ES-I3 (cell line): ENCODE measurements at regions not wholly inside any gene's neighbourhood (a gene's known extent, or its start where the extent isn't known, plus 50 kb on each side); places are given as distances from the start of the nearest gene placed in this dataset.
"Not testable (repeated sequence)": the region's sequence is repeated elsewhere in the genome, so short reads cannot be mapped to it uniquely, and the experiment has no call there.

Experiments used
- H3K36me3 ChIP-seq: 2 replicates; pipeline ENCODE4 v1.6.1; 2013; ENCODE audit warnings: mild to moderate bottlenecking, low read length, control low read depth, moderate library complexity; ENCODE audit not compliant: insufficient read depth
- H3K4me1 ChIP-seq: 2 replicates; pipeline ENCODE4 v1.6.1; 2013; ENCODE audit warnings: mild to moderate bottlenecking, control low read depth, low read length; ENCODE audit not compliant: insufficient read depth
- H3K9ac ChIP-seq: 2 replicates; pipeline ENCODE4 v1.6.1; 2013; ENCODE audit warnings: low read depth, mild to moderate bottlenecking, low read length, moderate library complexity
- H3K9me3 ChIP-seq: 2 replicates; pipeline ENCODE4 v1.6.1; 2013; ENCODE audit warnings: mild to moderate bottlenecking, low read length, moderate library complexity; ENCODE audit not compliant: control insufficient read depth, insufficient read depth

GRCh38 chrX:140447150-140447549, 57.7 kb downstream of the SOX3 start:
- no peaks in the 10 kb centered on the region for H3K9me3 ChIP-seq
- no peaks in the 10 kb centered on the region for H3K36me3 ChIP-seq
- no peak overlapping the region for H3K9ac ChIP-seq

GRCh38 chrX:140440876-140441275, 64.0 kb downstream of the SOX3 start:
- Histone ChIP-seq H3K4me1 (peaks cover 25% of the 10 kb centered on the region), H3K9me3 (no peaks in the 10 kb centered on the region), H3K36me3 (no peaks in the 10 kb centered on the region), H3K9ac (peak overlapping the region; percentile 22)

More at GRCh38 chrX:140447150-140447549, 57.7 kb downstream of the SOX3 start:
- peaks cover 1% of the 10 kb centered on the region; the same call in 1 of the 2 replicates for H3K4me1 ChIP-seq

- Histone ChIP-seq H3K4me1 (peaks cover 30% of the 10 kb centered on the region), H3K36me3 (no peaks in the 10 kb centered on the region), H3K9me3 (no peaks in the 10 kb centered on the region), H3K9ac (peak overlapping the region; percentile 40)
These were observed 65.4 kb downstream of the SOX3 start for GRCh38 chrX:140439476-140439875.

- Histone ChIP-seq H3K36me3 (no peaks in the 10 kb centered on the region), H3K4me1 (peaks cover 12% of the 10 kb centered on the region), H3K9ac (no peak overlapping the region), H3K9me3 (peaks cover 3% of the 10 kb centered on the region; the same call in 1 of the 2 replicates)
These were observed 70.5 kb downstream of the SOX3 start for GRCh38 chrX:140434347-140434746.

GRCh38 chrX:140433582-140433981, 71.3 kb downstream of the SOX3 start:
- Histone ChIP-seq H3K36me3 (no peaks in the 10 kb centered on the region), H3K4me1 (peaks cover 9% of the 10 kb centered on the region), H3K9me3 (peaks cover 3% of the 10 kb centered on the region; the same call in 1 of the 2 replicates), H3K9ac (no peak overlapping the region)

- Histone ChIP-seq H3K36me3 (no peaks in the 10 kb centered on the region), H3K4me1 (peaks cover 9% of the 10 kb centered on the region), H3K9ac (no peak overlapping the region), H3K9me3 (peaks cover 3% of the 10 kb centered on the region; the same call in 1 of the 2 replicates)
These were observed 72.3 kb downstream of the SOX3 start for GRCh38 chrX:140432346-140433175.

GRCh38 chrX:140431521-140431920, 73.3 kb downstream of the SOX3 start:
- H3K9me3 ChIP-seq, result peaks cover 3% of the 10 kb centered on the region; the same call in 1 of the 2 replicates
- H3K4me1 ChIP-seq, result peaks cover 9% of the 10 kb centered on the region
- no peaks in the 10 kb centered on the region for H3K36me3 ChIP-seq
- no peak overlapping the region for H3K9ac ChIP-seq

GRCh38 chrX:140425712-140426395, 79.0 kb downstream of the SOX3 start:
- Histone ChIP-seq H3K9ac (no peak overlapping the region), H3K36me3 (no peaks in the 10 kb centered on the region), H3K9me3 (no peaks in the 10 kb centered on the region), H3K4me1 (no peaks in the 10 kb centered on the region)

- no peaks in the 10 kb centered on the region for H3K9me3 ChIP-seq
- no peaks in the 10 kb centered on the region for H3K4me1 ChIP-seq
- no peak overlapping the region for H3K9ac ChIP-seq
- no peaks in the 10 kb centered on the region for H3K36me3 ChIP-seq
These were observed 82.4 kb downstream of the SOX3 start for GRCh38 chrX:140422501-140422900.

GRCh38 chrX:140402131-140402530, 102.7 kb downstream of the SOX3 start:
- not testable (repeated sequence) for H3K36me3 ChIP-seq, H3K9me3 ChIP-seq, H3K9ac ChIP-seq, H3K4me1 ChIP-seq

- H3K36me3 ChIP-seq, H3K9ac ChIP-seq, H3K9me3 ChIP-seq, H3K4me1 ChIP-seq: not testable (repeated sequence)
These were observed 108.5 kb downstream of the SOX3 start for GRCh38 chrX:140396326-140396725.

- H3K4me1 ChIP-seq, result no peaks in the 10 kb centered on the region
- H3K36me3 ChIP-seq, result no peaks in the 10 kb centered on the region
- no peaks in the 10 kb centered on the region for H3K9me3 ChIP-seq
- H3K9ac ChIP-seq, result no peak overlapping the region
These were observed 111.4 kb downstream of the SOX3 start for GRCh38 chrX:140393507-140393906.

GRCh38 chrX:140391313-140391712, 113.6 kb downstream of the SOX3 start:
- no peak overlapping the region for H3K9ac ChIP-seq
- no peaks in the 10 kb centered on the region for H3K4me1 ChIP-seq
- H3K36me3 ChIP-seq, result no peaks in the 10 kb centered on the region
- H3K9me3 ChIP-seq, result no peaks in the 10 kb centered on the region

- H3K9me3 ChIP-seq, result no peaks in the 10 kb centered on the region
- no peak overlapping the region for H3K9ac ChIP-seq
- H3K4me1 ChIP-seq, result no peaks in the 10 kb centered on the region
- H3K36me3 ChIP-seq, result no peaks in the 10 kb centered on the region
These were observed 115.5 kb downstream of the SOX3 start for GRCh38 chrX:140389331-140389730.

- H3K9me3 ChIP-seq, result no peaks in the 10 kb centered on the region
- no peak overlapping the region for H3K9ac ChIP-seq
- no peaks in the 10 kb centered on the region for H3K36me3 ChIP-seq
- H3K4me1 ChIP-seq, result peaks cover 26% of the 10 kb centered on the region
These were observed 142.0 kb downstream of the SOX3 start for GRCh38 chrX:140362861-140363260.
